A673 (cell line): ENCODE measurements at regions not wholly inside any gene's neighbourhood (a gene's known extent, or its start where the extent isn't known, plus 50 kb on each side); places are given as distances from the start of the nearest gene placed in this dataset.

Experiments
- BruUV-seq: library from RNA; stranded (reverse); fragments of 400-500 nt; replicated peaks from 2 replicates; lab custom pipeline; 2021; lab: Mats Ljungman, UMichigan
- CTCF ChIA-PET: fragments of 300-600 bp; sonication (Branson Sonifier 250); formaldehyde crosslinking; loops from one replicate; lab custom pipeline; 2022; ENCODE audit warnings: antibody characterized with exemption; lab: Charles Lee
- POLR2A ChIA-PET: fragments of 300-600 bp; sonication (Branson Sonifier 250); formaldehyde crosslinking; loops from one replicate; lab custom pipeline; 2022; ENCODE audit warnings: antibody characterized with exemption; ENCODE audit not compliant: low non-redundant PET; lab: Charles Lee
- DNase-seq: peaks from one replicate; pipeline ENCODE4 v3.0.0-alpha.2; 2015; ENCODE audit warnings: low spot score
- H3K27ac ChIP-seq: fragments of 200-600 bp; sonication (generic); 2 replicates; pipeline ENCODE4 v1.5.1; 2016; ENCODE audit warnings: mixed run types, low read depth, mild to moderate bottlenecking, mixed read lengths, antibody characterized with exemption, low read length; ENCODE audit not compliant: poor library complexity, severe bottlenecking
- H3K27me3 ChIP-seq: fragments of 200-600 bp; sonication (generic); replicated peaks from 2 replicates; pipeline ENCODE4 v1.6.1; 2017; ENCODE audit warnings: mixed run types, low read depth, mild to moderate bottlenecking, mixed read lengths, antibody characterized with exemption, low read length; ENCODE audit not compliant: insufficient read depth, poor library complexity
- H3K36me3 ChIP-seq: fragments of 200-600 bp; sonication (generic); 2 replicates; pipeline ENCODE4 v1.6.1; 2016; ENCODE audit warnings: mixed run types, mild to moderate bottlenecking, mixed read lengths, antibody characterized with exemption, low read length; ENCODE audit not compliant: insufficient read depth, poor library complexity, severe bottlenecking
- H3K4me1 ChIP-seq: fragments of 200-600 bp; sonication (generic); 2 replicates; pipeline ENCODE4 v1.6.1; 2017; ENCODE audit warnings: mixed run types, mild to moderate bottlenecking, mixed read lengths, antibody characterized with exemption, low read length; ENCODE audit not compliant: insufficient read depth, poor library complexity, severe bottlenecking
- H3K4me3 ChIP-seq: fragments of 200-600 bp; sonication (generic); 2 replicates; pipeline ENCODE4 v1.5.1; 2016; ENCODE audit warnings: low read depth, mixed run types, mild to moderate bottlenecking, mixed read lengths, low read length; ENCODE audit not compliant: poor library complexity, severe bottlenecking
- H3K9me3 ChIP-seq: fragments of 200-600 bp; sonication (generic); 2 replicates; pipeline ENCODE4 v1.6.1; 2016; ENCODE audit warnings: mixed run types, low read depth, mild to moderate bottlenecking, mixed read lengths, antibody characterized with exemption, low read length; ENCODE audit not compliant: poor library complexity, severe bottlenecking
- CTCF ChIP-seq: fragments of 300-800, 200-600 bp; sonication (generic); conservative IDR thresholded peaks from 2 replicates; pipeline ENCODE4 v1.5.1; 2017; ENCODE audit warnings: low read depth, mild to moderate bottlenecking, antibody characterized with exemption, low read length, moderate library complexity, mixed read lengths
- EZH2 ChIP-seq: fragments of 200-600 bp; sonication (generic); IDR thresholded peaks from 2 replicates; pipeline ENCODE4 v1.6.1; 2017; ENCODE audit warnings: borderline replicate concordance, low read depth, mild to moderate bottlenecking, mixed read lengths, antibody characterized with exemption, low read length; ENCODE audit not compliant: poor library complexity, severe bottlenecking
- intact Hi-C: fragments of 100-400 bp; cut with micrococcal nuclease; formaldehyde crosslinking; loops from one replicate; pipeline ENCODE4 v1.10.0; 2022; ENCODE audit not compliant: unreplicated experiment

GRCh38 chr5:157913575-157913974 lies 54.6 kb upstream of the CLINT1 start:
- DNase-seq: no peak
- Histone ChIP-seq H3K36me3 (no peaks in the 10 kb centered on the region), H3K4me1 (peaks cover 13% of the 10 kb centered on the region), H3K9me3 (no peaks in the 10 kb centered on the region), H3K27me3 (no peaks in the 10 kb centered on the region), H3K4me3 (no peak overlapping the region), H3K27ac (no peak overlapping the region)
- CTCF ChIA-PET: no interaction called here
- POLR2A ChIA-PET: no interaction called here
- TF ChIP-seq EZH2 (no peak), CTCF (no peak)
- BruUV-seq: no TSS peak
- intact Hi-C loops: no loop called here

- no peak for TF ChIP-seq CTCF
- TF ChIP-seq EZH2: no peak
- no peak overlapping the region for H3K27ac ChIP-seq
- H3K4me3 ChIP-seq: no peak overlapping the region
- peaks cover 5% of the 10 kb centered on the region for H3K4me1 ChIP-seq
- POLR2A ChIA-PET: no interaction called here
- H3K9me3 ChIP-seq: no peaks in the 10 kb centered on the region
- H3K27me3 ChIP-seq: no peaks in the 10 kb centered on the region
- H3K36me3 ChIP-seq: no peaks in the 10 kb centered on the region
- intact Hi-C loops: no loop called here
- peak; percentile 65 for DNase-seq
- BruUV-seq: no TSS peak
- CTCF ChIA-PET: no interaction called here
Measured at GRCh38 chr5:157912621-157913325, 53.8 kb upstream of the CLINT1 start.

- no TSS peak for BruUV-seq
- Histone ChIP-seq H3K27me3 (no peaks in the 10 kb centered on the region), H3K4me1 (no peaks in the 10 kb centered on the region), H3K4me3 (no peak overlapping the region), H3K36me3 (no peaks in the 10 kb centered on the region), H3K9me3 (no peaks in the 10 kb centered on the region), H3K27ac (no peak overlapping the region)
- ChIA-PET POLR2A (no interaction called here), CTCF (no interaction called here)
- intact Hi-C loops: no loop called here
- DNase-seq: no peak
- TF ChIP-seq CTCF: no peak
- no peak for TF ChIP-seq EZH2
Measured at GRCh38 chr5:157911568-157911967, 52.6 kb upstream of the CLINT1 start.
